DND-41 (cell line): ENCODE measurements at regions not wholly inside any gene's neighbourhood (a gene's known extent, or its start where the extent isn't known, plus 50 kb on each side); places are given as distances from the start of the nearest gene placed in this dataset.

ENCODE experiments used
- ATAC-seq: fragments of 200-7000 bp; cut with Tn5 transposase; 3 replicates; pipeline ENCODE4 v1.9.1; 2021; ENCODE audit warnings: low read depth; ENCODE audit not compliant: insufficient read depth
- DNase-seq: peaks from one replicate; pipeline ENCODE4 v3.0.0-alpha.2; 2020
- H2AFZ ChIP-seq: 2 replicates; pipeline ENCODE4 v1.6.0; 2012; ENCODE audit warnings: low read depth, low read length
- H3K27ac ChIP-seq: 2 replicates; pipeline ENCODE4 v1.5.1; 2012; ENCODE audit warnings: low read length, inconsistent platforms
- H3K27me3 ChIP-seq: fragments of 200-600 bp; sonication (generic); 2 replicates; pipeline ENCODE4 v1.6.0; 2012; ENCODE audit warnings: low read length, mild to moderate bottlenecking, inconsistent platforms; ENCODE audit not compliant: insufficient read depth, poor library complexity
- H3K36me3 ChIP-seq: 2 replicates; pipeline ENCODE4 v1.5.1; 2012; ENCODE audit warnings: low read length, inconsistent platforms; ENCODE audit not compliant: insufficient read depth
- H3K4me1 ChIP-seq: 2 replicates; pipeline ENCODE4 v1.5.1; 2012; ENCODE audit warnings: mild to moderate bottlenecking, low read length; ENCODE audit not compliant: insufficient read depth
- H3K4me2 ChIP-seq: 2 replicates; pipeline ENCODE4 v1.6.0; 2012; ENCODE audit warnings: mild to moderate bottlenecking, moderate library complexity, low read length, inconsistent platforms; ENCODE audit not compliant: insufficient read depth
- H3K4me3 ChIP-seq, 2 experiments: fragments of 200-600 bp in 1 of 2; shearing (Covaris generic) in 1 of 2; 2 replicates each; pipeline ENCODE4 v1.5.1; 2012 to 2016; ENCODE audit warnings: inconsistent platforms in 2 of 2, low read length in 2 of 2, mild to moderate bottlenecking in 2 of 2, low read depth in 1 of 2, moderate library complexity in 1 of 2
- H3K79me2 ChIP-seq: 2 replicates; pipeline ENCODE4 v1.6.0; 2012; ENCODE audit warnings: low read length, inconsistent platforms; ENCODE audit not compliant: insufficient read depth
- H3K9ac ChIP-seq: 2 replicates; pipeline ENCODE4 v1.6.0; 2012; ENCODE audit warnings: low read depth, mild to moderate bottlenecking, inconsistent platforms, low read length, moderate library complexity
- H3K9me3 ChIP-seq: 2 replicates; pipeline ENCODE4 v1.5.1; 2012; ENCODE audit warnings: low read length, moderate library complexity, mild to moderate bottlenecking, inconsistent platforms; ENCODE audit not compliant: insufficient read depth, severe bottlenecking
- H4K20me1 ChIP-seq: 2 replicates; pipeline ENCODE4 v1.6.0; 2012; ENCODE audit warnings: low read length; ENCODE audit not compliant: insufficient read depth
- EZH2 ChIP-seq: IDR thresholded peaks from 3 replicates; pipeline ENCODE4 v1.6.1; 2012; ENCODE audit warnings: borderline replicate concordance, low read depth, mild to moderate bottlenecking, moderate library complexity, low read length, inconsistent platforms; ENCODE audit not compliant: severe bottlenecking
- TF ChIP-seq, protein P1 (sequence below): IDR thresholded peaks from 2 replicates; pipeline ENCODE4 v1.5.1; 2012; ENCODE audit warnings: borderline replicate concordance, low read length, moderate library complexity, mild to moderate bottlenecking; ENCODE audit not compliant: poor library complexity, severe bottlenecking; ENCODE audit errors: extremely low read depth

DNA sequence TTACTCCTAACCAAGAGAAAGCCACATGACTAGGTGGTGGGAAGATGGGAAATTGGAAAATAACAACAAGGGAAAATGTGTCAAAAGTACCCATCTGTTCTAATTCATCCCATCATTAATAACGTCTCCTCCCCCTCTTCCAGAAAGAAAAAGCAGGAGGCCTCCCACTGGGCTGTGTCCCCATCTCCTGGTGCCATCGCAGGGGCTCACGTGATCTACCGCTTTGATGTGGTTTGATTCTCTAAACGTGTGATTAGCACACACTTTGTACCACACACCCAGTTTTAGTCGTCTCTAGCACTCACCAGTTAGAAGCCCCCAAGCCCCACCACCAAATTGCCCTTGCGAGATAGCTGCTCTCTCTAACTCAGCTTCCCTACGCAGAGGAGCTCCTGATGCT lies 353.6 kb downstream of the RRAGC start:
- ATAC-seq (no peak; the same call in 2 of the 3 replicates), DNase-seq (peak; percentile 6)
- Histone ChIP-seq H4K20me1 (peaks cover under 1% of the 10 kb centered on the region; the same call in 1 of the 2 replicates), H3K36me3 (no peaks in the 10 kb centered on the region), H3K9me3 (no peaks in the 10 kb centered on the region), H3K27me3 (peaks cover 68% of the 10 kb centered on the region), H3K79me2 (no peaks in the 10 kb centered on the region), H2AFZ (no peak overlapping the region), H3K4me1 (no peaks in the 10 kb centered on the region; the same call in 1 of the 2 replicates), H3K4me3 (no peak overlapping the region), H3K9ac (no peak overlapping the region), H3K4me2 (no peak overlapping the region), H3K27ac (no peak overlapping the region)
- TF ChIP-seq, protein P1, sequence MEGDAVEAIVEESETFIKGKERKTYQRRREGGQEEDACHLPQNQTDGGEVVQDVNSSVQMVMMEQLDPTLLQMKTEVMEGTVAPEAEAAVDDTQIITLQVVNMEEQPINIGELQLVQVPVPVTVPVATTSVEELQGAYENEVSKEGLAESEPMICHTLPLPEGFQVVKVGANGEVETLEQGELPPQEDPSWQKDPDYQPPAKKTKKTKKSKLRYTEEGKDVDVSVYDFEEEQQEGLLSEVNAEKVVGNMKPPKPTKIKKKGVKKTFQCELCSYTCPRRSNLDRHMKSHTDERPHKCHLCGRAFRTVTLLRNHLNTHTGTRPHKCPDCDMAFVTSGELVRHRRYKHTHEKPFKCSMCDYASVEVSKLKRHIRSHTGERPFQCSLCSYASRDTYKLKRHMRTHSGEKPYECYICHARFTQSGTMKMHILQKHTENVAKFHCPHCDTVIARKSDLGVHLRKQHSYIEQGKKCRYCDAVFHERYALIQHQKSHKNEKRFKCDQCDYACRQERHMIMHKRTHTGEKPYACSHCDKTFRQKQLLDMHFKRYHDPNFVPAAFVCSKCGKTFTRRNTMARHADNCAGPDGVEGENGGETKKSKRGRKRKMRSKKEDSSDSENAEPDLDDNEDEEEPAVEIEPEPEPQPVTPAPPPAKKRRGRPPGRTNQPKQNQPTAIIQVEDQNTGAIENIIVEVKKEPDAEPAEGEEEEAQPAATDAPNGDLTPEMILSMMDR = no peak
- TF ChIP-seq EZH2 = no peak

DNA sequence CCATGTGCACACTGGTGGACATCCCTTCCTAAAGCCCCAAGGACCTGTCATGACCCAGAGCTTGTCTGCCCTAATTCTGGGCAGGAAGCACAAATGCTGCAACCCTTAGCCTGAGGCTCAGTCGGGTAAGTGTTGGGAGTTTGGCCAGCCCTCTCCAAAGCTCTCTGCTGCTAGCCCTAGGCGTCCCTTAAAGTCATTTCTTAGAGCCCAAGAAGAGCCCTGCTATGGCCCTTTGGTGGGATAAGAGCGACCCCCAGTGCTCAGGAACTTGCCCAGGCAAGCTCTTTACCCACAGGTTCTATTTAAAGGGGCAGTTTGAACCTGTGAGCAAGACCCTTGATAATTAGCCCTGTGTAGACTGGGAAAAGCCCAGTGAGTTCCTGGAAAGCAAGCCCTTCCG lies 356.8 kb downstream of the RRAGC start:
- ATAC-seq (no peak), DNase-seq (no peak)
- Histone ChIP-seq H3K4me1 (no peaks in the 10 kb centered on the region; the same call in 1 of the 2 replicates), H3K4me3 (no peak overlapping the region), H3K27ac (no peak overlapping the region), H3K9me3 (no peaks in the 10 kb centered on the region), H3K36me3 (no peaks in the 10 kb centered on the region), H4K20me1 (peaks cover 3% of the 10 kb centered on the region), H3K4me2 (no peak overlapping the region), H3K27me3 (peaks cover 72% of the 10 kb centered on the region), H3K79me2 (no peaks in the 10 kb centered on the region), H3K9ac (no peak overlapping the region), H2AFZ (no peak overlapping the region)
- TF ChIP-seq EZH2 = no peak
- TF ChIP-seq, protein P1 = peak; percentile 12

DNA sequence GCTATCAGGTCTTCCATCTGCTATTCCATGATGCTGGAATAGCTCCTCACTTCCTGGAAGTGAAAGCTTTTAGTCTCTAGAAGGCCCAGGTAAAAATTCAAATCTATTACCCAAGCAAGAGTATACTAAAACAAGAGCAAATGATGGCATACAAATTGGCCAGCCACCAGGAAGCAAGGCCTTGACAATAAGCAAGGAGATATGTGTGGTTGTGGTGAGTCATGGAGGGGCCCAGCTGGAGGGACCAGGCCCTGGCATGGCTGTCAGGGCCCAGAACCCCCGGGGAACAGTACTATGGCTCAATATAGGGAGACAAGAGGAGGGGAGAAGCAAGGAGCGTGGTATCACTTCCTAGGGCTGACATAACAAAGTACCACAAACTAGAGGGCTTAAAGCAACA lies 358.7 kb downstream of the RRAGC start:
- peaks cover 77% of the 10 kb centered on the region for H3K27me3 ChIP-seq
- H3K4me3 ChIP-seq = no peak overlapping the region
- no peaks in the 10 kb centered on the region for H3K36me3 ChIP-seq
- no peaks in the 10 kb centered on the region for H3K79me2 ChIP-seq
- H4K20me1 ChIP-seq = peaks cover 3% of the 10 kb centered on the region
- TF ChIP-seq, protein P1 = no peak
- no peak for TF ChIP-seq EZH2
- no peaks in the 10 kb centered on the region for H3K4me1 ChIP-seq
- ATAC-seq (no peak), DNase-seq (no peak)
- H3K9me3 ChIP-seq = no peaks in the 10 kb centered on the region
- H2AFZ ChIP-seq = no peak overlapping the region
- no peak overlapping the region for H3K4me2 ChIP-seq
- no peak overlapping the region for H3K9ac ChIP-seq
- no peak overlapping the region for H3K27ac ChIP-seq

DNA sequence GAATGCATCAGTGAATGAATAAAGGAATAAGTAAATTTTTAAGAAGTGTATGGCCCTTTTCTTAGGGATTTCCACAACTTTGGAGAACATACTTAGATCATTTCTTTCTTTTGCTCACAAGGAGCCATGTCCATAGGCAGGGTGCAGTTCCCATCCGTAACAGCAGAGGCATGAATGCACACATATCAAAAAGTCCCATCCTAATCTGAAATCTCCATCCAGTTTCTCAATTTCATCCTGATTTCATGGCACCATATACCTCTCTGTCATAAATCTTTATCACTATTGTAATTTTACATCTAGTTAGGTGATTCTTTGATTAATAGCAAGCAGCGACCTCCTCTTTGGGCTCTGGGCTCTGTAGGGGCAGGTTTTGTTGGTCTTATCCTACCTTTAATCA lies 359.2 kb downstream of the RRAGC start:
- Histone ChIP-seq H3K9me3 (no peaks in the 10 kb centered on the region), H3K79me2 (no peaks in the 10 kb centered on the region), H3K27ac (no peak overlapping the region), H4K20me1 (peaks cover 3% of the 10 kb centered on the region), H3K4me1 (no peaks in the 10 kb centered on the region), H3K4me3 (no peak overlapping the region), H3K4me2 (no peak overlapping the region), H2AFZ (no peak overlapping the region), H3K27me3 (peaks cover 73% of the 10 kb centered on the region), H3K36me3 (no peaks in the 10 kb centered on the region), H3K9ac (no peak overlapping the region)
- DNase-seq (no peak), ATAC-seq (no peak)
- TF ChIP-seq EZH2 = no peak
- TF ChIP-seq, protein P1 = peak; percentile 52
